ENCODE measurements at regions not wholly inside any gene's neighbourhood (a gene's known extent, or its start where the extent isn't known, plus 50 kb on each side); places are given as distances from the start of the nearest gene placed in this dataset.

DNA sequence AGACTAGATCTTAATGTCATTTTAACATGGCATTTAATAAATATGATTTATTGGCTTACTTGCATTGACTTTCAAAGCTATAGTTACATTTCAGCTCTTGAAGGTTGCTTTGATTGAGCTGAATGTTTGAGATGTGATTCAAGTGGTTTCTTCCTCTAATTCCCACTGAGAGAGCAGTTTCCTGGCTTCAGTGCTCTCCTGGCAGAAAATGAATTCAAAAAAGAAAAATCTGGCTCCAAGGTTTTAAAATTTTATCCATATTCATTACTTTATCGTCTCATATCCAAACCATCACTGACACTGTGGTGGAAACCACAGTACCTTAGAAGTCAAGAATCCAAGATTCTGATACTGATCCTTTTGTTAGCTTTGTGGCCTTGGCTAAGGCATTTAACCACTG is 263.1 kb upstream of the HSF2 start:
- no peak for TF ChIP-seq POLR2AphosphoS5 (IDR thresholded peaks at IDR 0.05)
- TF ChIP-seq, protein P1, sequence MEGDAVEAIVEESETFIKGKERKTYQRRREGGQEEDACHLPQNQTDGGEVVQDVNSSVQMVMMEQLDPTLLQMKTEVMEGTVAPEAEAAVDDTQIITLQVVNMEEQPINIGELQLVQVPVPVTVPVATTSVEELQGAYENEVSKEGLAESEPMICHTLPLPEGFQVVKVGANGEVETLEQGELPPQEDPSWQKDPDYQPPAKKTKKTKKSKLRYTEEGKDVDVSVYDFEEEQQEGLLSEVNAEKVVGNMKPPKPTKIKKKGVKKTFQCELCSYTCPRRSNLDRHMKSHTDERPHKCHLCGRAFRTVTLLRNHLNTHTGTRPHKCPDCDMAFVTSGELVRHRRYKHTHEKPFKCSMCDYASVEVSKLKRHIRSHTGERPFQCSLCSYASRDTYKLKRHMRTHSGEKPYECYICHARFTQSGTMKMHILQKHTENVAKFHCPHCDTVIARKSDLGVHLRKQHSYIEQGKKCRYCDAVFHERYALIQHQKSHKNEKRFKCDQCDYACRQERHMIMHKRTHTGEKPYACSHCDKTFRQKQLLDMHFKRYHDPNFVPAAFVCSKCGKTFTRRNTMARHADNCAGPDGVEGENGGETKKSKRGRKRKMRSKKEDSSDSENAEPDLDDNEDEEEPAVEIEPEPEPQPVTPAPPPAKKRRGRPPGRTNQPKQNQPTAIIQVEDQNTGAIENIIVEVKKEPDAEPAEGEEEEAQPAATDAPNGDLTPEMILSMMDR (IDR thresholded peaks at IDR 0.05), result no peak
